Ascending aorta (tissue), 2 donors: ENCODE measurements at regions not wholly inside any gene's neighbourhood (a gene's known extent, or its start where the extent isn't known, plus 50 kb on each side); places are given as distances from the start of the nearest gene placed in this dataset.

Experiments used
- DNase-seq, 2 donors: peaks; one replicate each; pipeline ENCODE4 v3.0.0-alpha.2; 2019; ENCODE audit warnings: low spot score in 2 of 2
- H3K27ac ChIP-seq, 2 donors: fragments of 200-600 bp; sonication (generic); one replicate each; pipeline ENCODE4 v1.5.1; 2016 to 2017; ENCODE audit warnings: mild to moderate bottlenecking in 1 of 2
- H3K27me3 ChIP-seq: fragments of 200-600 bp; sonication (generic); one replicate; pipeline ENCODE4 v1.5.1; 2017
- H3K36me3 ChIP-seq, 2 donors: fragments of 200-600 bp; sonication (generic); one replicate each; pipeline ENCODE4 v1.5.1; 2016
- H3K4me1 ChIP-seq, 2 donors: fragments of 200-600 bp; sonication (generic); one replicate each; pipeline ENCODE4 v1.5.1; 2016 to 2017; ENCODE audit warnings: mild to moderate bottlenecking in 1 of 2
- H3K4me3 ChIP-seq, 2 donors: fragments of 200-600 bp; sonication (generic); one replicate each; pipeline ENCODE4 v1.5.1; 2016 to 2017; ENCODE audit warnings: mild to moderate bottlenecking in 1 of 2
- H3K9me3 ChIP-seq, 2 donors: fragments of 200-600 bp; sonication (generic); one replicate each; pipeline ENCODE4 v1.5.1; 2016
- intact Hi-C: fragments of 100-400 bp; cut with DNase I; formaldehyde crosslinking; loops from one replicate; pipeline ENCODE4 v1.15.1; 2023
- TF ChIP-seq, protein P1 (sequence below), 3 experiments: fragments of 200-600 bp in 2 of 3; fragments of 450-650 bp in 1 of 3; sonication (generic) in 2 of 3; IDR thresholded peaks; one replicate each; pipeline ENCODE4 v1.5.1; 2016 to 2019; ENCODE audit warnings: antibody characterized with exemption in 3 of 3, mild to moderate bottlenecking in 1 of 3, moderate library complexity in 1 of 3

DNA sequence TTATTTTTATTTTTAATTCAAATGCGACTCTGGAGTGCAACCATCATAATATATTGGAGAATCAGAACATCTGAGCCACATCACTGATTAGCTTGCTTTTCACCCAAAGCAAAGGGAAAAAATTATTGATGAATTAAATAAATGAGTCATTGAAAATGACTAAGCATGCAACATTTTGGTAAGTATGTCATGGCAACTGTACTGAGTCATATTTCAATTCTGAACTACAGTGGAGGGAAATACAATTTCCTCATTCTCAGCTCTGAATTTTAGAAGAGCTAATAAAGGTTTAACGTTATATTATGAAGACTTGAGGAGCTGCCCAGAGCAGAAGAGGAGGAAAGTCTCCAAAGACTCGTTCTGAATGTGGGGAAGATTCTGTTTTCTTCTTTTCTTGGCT is 89.6 kb upstream of the CCDC68 start:
- no peak overlapping the region for H3K27ac ChIP-seq
- H3K27me3 ChIP-seq: no peaks in the 10 kb centered on the region
- TF ChIP-seq, protein P1, sequence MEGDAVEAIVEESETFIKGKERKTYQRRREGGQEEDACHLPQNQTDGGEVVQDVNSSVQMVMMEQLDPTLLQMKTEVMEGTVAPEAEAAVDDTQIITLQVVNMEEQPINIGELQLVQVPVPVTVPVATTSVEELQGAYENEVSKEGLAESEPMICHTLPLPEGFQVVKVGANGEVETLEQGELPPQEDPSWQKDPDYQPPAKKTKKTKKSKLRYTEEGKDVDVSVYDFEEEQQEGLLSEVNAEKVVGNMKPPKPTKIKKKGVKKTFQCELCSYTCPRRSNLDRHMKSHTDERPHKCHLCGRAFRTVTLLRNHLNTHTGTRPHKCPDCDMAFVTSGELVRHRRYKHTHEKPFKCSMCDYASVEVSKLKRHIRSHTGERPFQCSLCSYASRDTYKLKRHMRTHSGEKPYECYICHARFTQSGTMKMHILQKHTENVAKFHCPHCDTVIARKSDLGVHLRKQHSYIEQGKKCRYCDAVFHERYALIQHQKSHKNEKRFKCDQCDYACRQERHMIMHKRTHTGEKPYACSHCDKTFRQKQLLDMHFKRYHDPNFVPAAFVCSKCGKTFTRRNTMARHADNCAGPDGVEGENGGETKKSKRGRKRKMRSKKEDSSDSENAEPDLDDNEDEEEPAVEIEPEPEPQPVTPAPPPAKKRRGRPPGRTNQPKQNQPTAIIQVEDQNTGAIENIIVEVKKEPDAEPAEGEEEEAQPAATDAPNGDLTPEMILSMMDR (IDR thresholded peaks at IDR 0.05): no peak
- DNase-seq: no peak
- no peaks in the 10 kb centered on the region for H3K4me1 ChIP-seq
- intact Hi-C loops: no loop called here
- no peaks in the 10 kb centered on the region for H3K36me3 ChIP-seq
- no peaks in the 10 kb centered on the region for H3K9me3 ChIP-seq
- H3K4me3 ChIP-seq: no peak overlapping the region

DNA sequence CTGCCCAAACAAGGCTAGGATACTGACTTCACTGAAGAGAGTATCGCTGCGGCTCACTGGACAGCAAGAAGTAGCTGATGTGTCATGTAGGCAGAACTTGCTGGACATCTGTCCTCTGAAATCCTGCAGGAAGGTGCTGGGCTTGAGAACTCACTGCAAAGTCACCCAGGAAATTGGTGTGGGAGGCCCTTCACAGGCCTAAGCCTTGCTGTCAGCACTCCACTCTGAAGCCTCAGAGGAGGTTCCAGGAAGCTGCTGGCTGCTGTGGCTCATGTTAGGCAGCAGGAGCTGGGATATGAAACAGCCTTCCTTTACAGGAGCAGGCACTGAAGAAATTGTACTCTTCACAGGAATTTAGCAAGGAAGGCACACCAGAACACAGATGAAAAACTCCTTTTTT is 88.3 kb upstream of the CCDC68 start:
- Histone ChIP-seq H3K36me3 (no peaks in the 10 kb centered on the region), H3K4me3 (no peak overlapping the region), H3K9me3 (no peaks in the 10 kb centered on the region), H3K4me1 (no peaks in the 10 kb centered on the region), H3K27ac (no peak overlapping the region), H3K27me3 (no peaks in the 10 kb centered on the region)
- TF ChIP-seq, protein P1 (IDR thresholded peaks at IDR 0.05): no peak
- intact Hi-C loops: no loop called here
- DNase-seq: no peak

DNA sequence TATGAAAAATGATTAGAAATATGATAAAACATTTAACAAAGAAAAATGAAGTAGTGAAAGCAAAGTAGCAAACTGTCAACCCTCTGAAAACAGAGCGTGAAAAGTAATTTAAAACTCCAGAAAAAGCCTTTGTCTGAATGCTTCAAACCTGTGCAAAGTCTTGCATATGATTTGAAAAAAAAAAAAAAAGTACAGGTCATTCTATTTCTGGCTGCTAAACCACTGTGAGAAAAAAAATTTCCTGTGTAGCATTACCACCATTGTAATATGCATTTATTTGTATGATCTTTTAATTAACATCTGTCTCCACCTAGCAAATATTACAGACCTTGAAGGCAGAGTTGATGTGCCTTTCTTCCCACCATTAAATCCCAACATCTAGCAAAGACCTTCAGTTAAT is 82.1 kb upstream of the CCDC68 start:
- Histone ChIP-seq H3K9me3 (no peaks in the 10 kb centered on the region), H3K36me3 (no peaks in the 10 kb centered on the region), H3K27me3 (no peaks in the 10 kb centered on the region), H3K4me3 (no peak overlapping the region), H3K4me1 (no peaks in the 10 kb centered on the region), H3K27ac (no peak overlapping the region)
- DNase-seq: no peak
- intact Hi-C loops: no loop called here
- TF ChIP-seq, protein P1 (IDR thresholded peaks at IDR 0.05): no peak

DNA sequence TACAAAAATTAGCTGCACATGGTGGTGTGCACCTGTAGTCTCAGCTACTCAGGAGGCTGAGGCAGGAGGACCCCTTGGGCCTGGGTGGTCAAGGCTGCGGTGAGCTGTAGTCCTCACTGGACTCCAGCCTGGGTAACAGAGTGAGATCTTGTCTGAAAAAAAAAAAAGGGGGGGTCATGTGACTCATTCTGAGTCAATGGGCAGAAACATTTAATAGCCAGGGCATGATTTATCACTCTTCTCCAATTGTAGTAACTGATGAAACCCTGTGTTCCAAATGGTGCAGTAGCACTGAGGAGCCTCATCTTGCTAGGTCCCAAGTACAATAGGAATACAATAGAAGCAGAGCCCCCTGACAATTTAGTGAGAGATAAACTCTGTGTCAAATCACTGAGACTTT is 78.9 kb upstream of the CCDC68 start:
- Histone ChIP-seq H3K4me1 (no peaks in the 10 kb centered on the region), H3K36me3 (no peaks in the 10 kb centered on the region), H3K27me3 (no peaks in the 10 kb centered on the region), H3K27ac (no peak overlapping the region), H3K9me3 (no peaks in the 10 kb centered on the region), H3K4me3 (no peak overlapping the region)
- no peak for DNase-seq
- TF ChIP-seq, protein P1 (IDR thresholded peaks at IDR 0.05): no peak
- intact Hi-C loops: no loop called here

DNA sequence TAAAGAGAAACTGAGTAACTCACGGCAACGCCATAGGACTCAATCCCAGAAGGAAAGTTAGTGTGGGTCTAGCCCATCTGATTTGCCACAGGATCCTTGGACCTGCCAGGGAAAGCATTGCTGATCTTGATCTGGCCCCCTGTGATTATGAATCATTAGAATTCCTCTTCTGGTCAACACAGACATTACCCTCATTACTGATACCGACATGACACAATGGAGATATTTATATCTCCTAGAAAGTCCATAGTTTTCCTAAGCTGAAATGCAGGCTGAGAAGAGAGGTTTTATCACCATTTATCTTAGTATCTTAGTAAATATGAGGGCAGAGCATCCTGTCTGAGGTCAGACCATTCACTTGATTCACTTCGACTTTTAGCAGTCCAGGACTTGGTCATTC is 75.5 kb upstream of the CCDC68 start:
- intact Hi-C loops: no loop called here
- H3K9me3 ChIP-seq: no peaks in the 10 kb centered on the region
- no peaks in the 10 kb centered on the region for H3K27me3 ChIP-seq

DNA sequence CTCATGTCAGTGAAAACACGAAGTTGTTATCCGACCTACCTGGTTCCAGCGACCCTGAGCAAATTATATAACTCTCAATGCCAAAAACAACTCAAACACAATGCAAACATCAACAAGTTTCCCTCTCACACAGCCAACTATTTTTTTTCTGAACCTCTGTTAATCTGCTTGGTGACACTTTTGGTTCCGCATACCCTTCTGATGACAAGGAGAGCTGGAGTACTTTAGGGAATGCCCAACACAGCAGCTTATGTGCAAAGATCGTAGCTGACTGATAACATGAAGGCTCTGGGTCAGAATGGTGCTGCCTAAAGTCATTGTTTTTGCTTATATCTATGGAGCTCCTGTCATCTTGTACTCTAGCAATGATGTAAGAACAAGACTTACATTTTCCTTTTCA is 72.7 kb upstream of the CCDC68 start:
- Histone ChIP-seq H3K27me3 (no peaks in the 10 kb centered on the region), H3K27ac (no peak overlapping the region), H3K36me3 (no peaks in the 10 kb centered on the region), H3K9me3 (no peaks in the 10 kb centered on the region), H3K4me3 (no peak overlapping the region), H3K4me1 (no peaks in the 10 kb centered on the region)
- TF ChIP-seq, protein P1 (IDR thresholded peaks at IDR 0.05): no peak
- no peak for DNase-seq
- intact Hi-C loops: no loop called here

More for the DNA sequence above, 75.5 kb upstream of the CCDC68 start:
- no peak overlapping the region for H3K4me3 ChIP-seq
- H3K36me3 ChIP-seq: no peaks in the 10 kb centered on the region
- TF ChIP-seq, protein P1 (IDR thresholded peaks at IDR 0.05): no peak
- DNase-seq: no peak
- H3K4me1 ChIP-seq: no peaks in the 10 kb centered on the region
- no peak overlapping the region for H3K27ac ChIP-seq
